A673 (cell line): ENCODE measurements at regions not wholly inside any gene's neighbourhood (a gene's known extent, or its start where the extent isn't known, plus 50 kb on each side); places are given as distances from the start of the nearest gene placed in this dataset.

Source experiments
- BruUV-seq: library from RNA; stranded (reverse); fragments of 400-500 nt; replicated peaks from 2 replicates; lab custom pipeline; 2021; lab: Mats Ljungman, UMichigan
- CTCF ChIA-PET: fragments of 300-600 bp; sonication (Branson Sonifier 250); formaldehyde crosslinking; loops from one replicate; lab custom pipeline; 2022; ENCODE audit warnings: antibody characterized with exemption; lab: Charles Lee
- POLR2A ChIA-PET: fragments of 300-600 bp; sonication (Branson Sonifier 250); formaldehyde crosslinking; loops from one replicate; lab custom pipeline; 2022; ENCODE audit warnings: antibody characterized with exemption; ENCODE audit not compliant: low non-redundant PET; lab: Charles Lee
- DNase-seq: peaks from one replicate; pipeline ENCODE4 v3.0.0-alpha.2; 2015; ENCODE audit warnings: low spot score
- H3K27ac ChIP-seq: fragments of 200-600 bp; sonication (generic); 2 replicates; pipeline ENCODE4 v1.5.1; 2016; ENCODE audit warnings: mixed run types, low read depth, mild to moderate bottlenecking, mixed read lengths, antibody characterized with exemption, low read length; ENCODE audit not compliant: poor library complexity, severe bottlenecking
- H3K27me3 ChIP-seq: fragments of 200-600 bp; sonication (generic); replicated peaks from 2 replicates; pipeline ENCODE4 v1.6.1; 2017; ENCODE audit warnings: mixed run types, low read depth, mild to moderate bottlenecking, mixed read lengths, antibody characterized with exemption, low read length; ENCODE audit not compliant: insufficient read depth, poor library complexity
- H3K36me3 ChIP-seq: fragments of 200-600 bp; sonication (generic); 2 replicates; pipeline ENCODE4 v1.6.1; 2016; ENCODE audit warnings: mixed run types, mild to moderate bottlenecking, mixed read lengths, antibody characterized with exemption, low read length; ENCODE audit not compliant: insufficient read depth, poor library complexity, severe bottlenecking
- H3K4me1 ChIP-seq: fragments of 200-600 bp; sonication (generic); 2 replicates; pipeline ENCODE4 v1.6.1; 2017; ENCODE audit warnings: mixed run types, mild to moderate bottlenecking, mixed read lengths, antibody characterized with exemption, low read length; ENCODE audit not compliant: insufficient read depth, poor library complexity, severe bottlenecking
- H3K4me3 ChIP-seq: fragments of 200-600 bp; sonication (generic); 2 replicates; pipeline ENCODE4 v1.5.1; 2016; ENCODE audit warnings: low read depth, mixed run types, mild to moderate bottlenecking, mixed read lengths, low read length; ENCODE audit not compliant: poor library complexity, severe bottlenecking
- H3K9me3 ChIP-seq: fragments of 200-600 bp; sonication (generic); 2 replicates; pipeline ENCODE4 v1.6.1; 2016; ENCODE audit warnings: mixed run types, low read depth, mild to moderate bottlenecking, mixed read lengths, antibody characterized with exemption, low read length; ENCODE audit not compliant: poor library complexity, severe bottlenecking
- EZH2 ChIP-seq: fragments of 200-600 bp; sonication (generic); IDR thresholded peaks from 2 replicates; pipeline ENCODE4 v1.6.1; 2017; ENCODE audit warnings: borderline replicate concordance, low read depth, mild to moderate bottlenecking, mixed read lengths, antibody characterized with exemption, low read length; ENCODE audit not compliant: poor library complexity, severe bottlenecking
- intact Hi-C: fragments of 100-400 bp; cut with micrococcal nuclease; formaldehyde crosslinking; loops from one replicate; pipeline ENCODE4 v1.10.0; 2022; ENCODE audit not compliant: unreplicated experiment
- TF ChIP-seq, protein P1 (sequence below): fragments of 300-800, 200-600 bp; sonication (generic); conservative IDR thresholded peaks from 2 replicates; pipeline ENCODE4 v1.5.1; 2017; ENCODE audit warnings: low read depth, mild to moderate bottlenecking, antibody characterized with exemption, low read length, moderate library complexity, mixed read lengths

DNA sequence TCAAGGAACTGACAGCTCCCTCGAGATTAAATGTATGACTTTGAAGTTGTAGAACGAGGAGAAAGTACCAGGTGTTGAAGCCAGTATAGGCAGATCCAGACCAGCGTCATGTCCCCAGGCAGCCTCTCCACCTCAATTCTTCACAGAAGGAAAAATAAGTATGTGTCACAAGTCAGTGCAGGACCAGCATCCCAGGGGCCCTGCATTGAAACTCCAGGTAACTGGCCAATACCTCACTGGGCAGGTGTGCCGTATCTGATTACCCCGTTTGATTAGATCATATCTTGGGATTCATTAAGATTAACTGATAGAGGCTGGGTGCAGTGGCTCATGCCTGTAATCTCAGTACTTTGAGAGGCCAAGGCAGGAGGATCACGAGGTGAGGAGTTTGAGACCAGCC, 466.7 kb upstream of the B3GAT1 start:
- CTCF ChIA-PET, result interaction anchor here (0.9 kb wide), 1 partner anchor 10 kb away, joined by 3 read pairs; no protein-coding TSS in a partner anchor
- no peaks in the 10 kb centered on the region for H3K9me3 ChIP-seq
- no peak for DNase-seq
- intact Hi-C loops, result no loop called here
- H3K4me1 ChIP-seq, result no peaks in the 10 kb centered on the region
- no peak overlapping the region for H3K27ac ChIP-seq
- no TSS peak for BruUV-seq
- no peaks in the 10 kb centered on the region for H3K27me3 ChIP-seq
- no peak for TF ChIP-seq EZH2
- TF ChIP-seq, protein P1, sequence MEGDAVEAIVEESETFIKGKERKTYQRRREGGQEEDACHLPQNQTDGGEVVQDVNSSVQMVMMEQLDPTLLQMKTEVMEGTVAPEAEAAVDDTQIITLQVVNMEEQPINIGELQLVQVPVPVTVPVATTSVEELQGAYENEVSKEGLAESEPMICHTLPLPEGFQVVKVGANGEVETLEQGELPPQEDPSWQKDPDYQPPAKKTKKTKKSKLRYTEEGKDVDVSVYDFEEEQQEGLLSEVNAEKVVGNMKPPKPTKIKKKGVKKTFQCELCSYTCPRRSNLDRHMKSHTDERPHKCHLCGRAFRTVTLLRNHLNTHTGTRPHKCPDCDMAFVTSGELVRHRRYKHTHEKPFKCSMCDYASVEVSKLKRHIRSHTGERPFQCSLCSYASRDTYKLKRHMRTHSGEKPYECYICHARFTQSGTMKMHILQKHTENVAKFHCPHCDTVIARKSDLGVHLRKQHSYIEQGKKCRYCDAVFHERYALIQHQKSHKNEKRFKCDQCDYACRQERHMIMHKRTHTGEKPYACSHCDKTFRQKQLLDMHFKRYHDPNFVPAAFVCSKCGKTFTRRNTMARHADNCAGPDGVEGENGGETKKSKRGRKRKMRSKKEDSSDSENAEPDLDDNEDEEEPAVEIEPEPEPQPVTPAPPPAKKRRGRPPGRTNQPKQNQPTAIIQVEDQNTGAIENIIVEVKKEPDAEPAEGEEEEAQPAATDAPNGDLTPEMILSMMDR, result no peak
- no peak overlapping the region for H3K4me3 ChIP-seq
- H3K36me3 ChIP-seq, result no peaks in the 10 kb centered on the region
- POLR2A ChIA-PET, result no interaction called here

DNA sequence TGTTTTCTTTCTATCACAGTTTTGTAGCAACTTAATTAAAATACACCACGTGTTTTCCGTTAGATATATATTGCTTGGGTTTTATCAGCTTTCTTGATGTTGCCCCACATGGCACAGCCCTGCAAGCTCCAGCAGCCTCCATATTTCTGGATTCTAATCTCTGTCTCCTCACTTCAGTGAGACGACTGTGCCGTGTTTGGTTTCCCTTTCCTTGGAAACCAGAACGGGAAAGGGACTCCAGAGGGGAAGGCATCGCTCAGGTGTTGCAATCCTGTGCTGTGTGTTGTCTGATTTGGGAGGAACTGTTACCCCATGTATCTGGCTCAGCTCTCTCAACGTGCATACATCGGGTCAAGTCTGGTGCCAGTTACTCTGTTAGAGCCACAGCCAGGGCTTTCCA, 464.2 kb upstream of the B3GAT1 start:
- TF ChIP-seq, protein P1, result no peak
- no peak for TF ChIP-seq EZH2
- Histone ChIP-seq H3K36me3 (no peaks in the 10 kb centered on the region), H3K9me3 (no peaks in the 10 kb centered on the region), H3K4me1 (no peaks in the 10 kb centered on the region), H3K27me3 (no peaks in the 10 kb centered on the region), H3K4me3 (no peak overlapping the region), H3K27ac (no peak overlapping the region)
- ChIA-PET POLR2A (no interaction called here), CTCF (no interaction called here)
- intact Hi-C loops, result no loop called here
- DNase-seq, result no peak
- BruUV-seq, result no TSS peak

DNA sequence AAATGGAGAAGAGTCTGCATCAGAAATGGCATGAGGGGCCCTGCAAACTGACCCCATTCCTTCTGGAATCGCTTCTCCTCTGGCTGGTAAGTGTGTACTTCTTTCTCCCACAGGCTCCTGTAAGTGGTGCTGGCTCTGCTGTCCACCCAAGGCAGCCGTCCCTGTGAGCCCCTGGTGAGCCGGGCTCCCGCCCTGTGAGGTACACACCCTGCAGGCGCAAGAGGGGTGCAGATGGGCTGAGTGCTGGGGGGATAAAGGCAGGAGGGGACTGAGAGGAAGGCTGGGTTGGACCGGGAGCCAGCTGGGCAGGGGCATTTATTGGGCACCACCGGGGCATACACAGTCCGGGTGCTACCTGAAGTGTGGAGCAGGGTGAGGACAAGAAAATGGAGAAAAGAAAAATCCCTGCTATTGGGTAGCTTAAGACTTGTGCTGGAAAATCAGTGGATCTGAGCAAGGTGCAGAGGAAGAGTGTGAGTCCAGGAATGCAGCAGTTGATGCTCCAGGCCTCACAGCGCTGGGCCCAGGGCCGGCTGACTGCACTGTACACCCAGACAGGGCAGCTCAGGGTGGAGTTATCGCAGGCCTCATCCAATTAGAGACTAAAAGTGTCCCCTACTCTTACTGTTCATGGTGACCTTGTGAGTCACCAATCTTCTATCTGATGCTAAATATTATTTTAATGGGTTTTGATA, 455.1 kb upstream of the B3GAT1 start:
- Histone ChIP-seq H3K4me3 (no peak overlapping the region), H3K9me3 (no peaks in the 10 kb centered on the region), H3K27me3 (no peaks in the 10 kb centered on the region), H3K36me3 (no peaks in the 10 kb centered on the region), H3K27ac (no peak overlapping the region), H3K4me1 (no peaks in the 10 kb centered on the region)
- intact Hi-C loops, result no loop called here
- POLR2A ChIA-PET, result no interaction called here
- CTCF ChIA-PET, result no interaction called here
- no peak for TF ChIP-seq EZH2
- TF ChIP-seq, protein P1, result no peak
- DNase-seq, result no peak
- BruUV-seq, result no TSS peak
